ENCODE measurements at regions not wholly inside any gene's neighbourhood (a gene's known extent, or its start where the extent isn't known, plus 50 kb on each side); places are given as distances from the start of the nearest gene placed in this dataset.

GRCh38 chr13:107473253-107473652, 742.1 kb downstream of the LIG4 start:
- TF ChIP-seq POLR2AphosphoS5 (IDR thresholded peaks at IDR 0.05; ENCODE audit: borderline replicate concordance, low read depth, low read length) = no peak
- TF ChIP-seq EZH2 (IDR thresholded peaks at IDR 0.05) = no peak

All from SK-N-MC (cell line).